Smooth muscle cell (in vitro differentiated cells): ENCODE measurements at regions not wholly inside any gene's neighbourhood (a gene's known extent, or its start where the extent isn't known, plus 50 kb on each side); places are given as distances from the start of the nearest gene placed in this dataset.

ENCODE experiments used
- DNase-seq: peaks from one replicate; lab custom pipeline; 2025; ENCODE audit not compliant: unreplicated experiment; lab: John Stamatoyannopoulos, UW
- H2AFZ ChIP-seq: fragments of 200-600 bp; sonication (generic); 2 replicates; pipeline ENCODE4 v1.6.0; 2016; ENCODE audit warnings: antibody characterized with exemption, low read depth, mild to moderate bottlenecking
- H3F3A ChIP-seq: fragments of 200-600 bp; sonication (generic); 2 replicates; pipeline ENCODE4 v1.6.0; 2017; ENCODE audit warnings: antibody characterized with exemption, low read depth
- H3K27ac ChIP-seq: fragments of 200-600 bp; sonication (generic); 2 replicates; pipeline ENCODE4 v1.5.1; 2016; ENCODE audit warnings: low read depth, mild to moderate bottlenecking
- H3K27me3 ChIP-seq: fragments of 200-600 bp; sonication (generic); 2 replicates; pipeline ENCODE4 v1.6.1; 2016; ENCODE audit warnings: low read depth, mild to moderate bottlenecking
- H3K36me3 ChIP-seq: fragments of 200-600 bp; sonication (generic); 2 replicates; pipeline ENCODE4 v1.5.1; 2016; ENCODE audit warnings: low read depth
- H3K4me1 ChIP-seq: fragments of 200-600 bp; sonication (generic); 2 replicates; pipeline ENCODE4 v1.5.1; 2016; ENCODE audit warnings: low read depth
- H3K4me2 ChIP-seq: fragments of 200-600 bp; sonication (generic); 2 replicates; pipeline ENCODE4 v1.6.0; 2016; ENCODE audit warnings: mild to moderate bottlenecking
- H3K4me3 ChIP-seq: fragments of 200-600 bp; sonication (generic); 2 replicates; pipeline ENCODE4 v1.5.1; 2016; ENCODE audit warnings: mild to moderate bottlenecking
- H3K79me2 ChIP-seq: fragments of 200-600 bp; sonication (generic); 2 replicates; pipeline ENCODE4 v1.6.0; 2016; ENCODE audit warnings: low read depth, mild to moderate bottlenecking
- H3K9ac ChIP-seq: fragments of 200-600 bp; sonication (generic); 2 replicates; pipeline ENCODE4 v1.6.0; 2016; ENCODE audit warnings: low read depth
- H3K9me3 ChIP-seq: fragments of 200-600 bp; sonication (generic); replicated peaks from 2 replicates; pipeline ENCODE4 v1.5.1; 2016; ENCODE audit warnings: low read depth
- H4K20me1 ChIP-seq: fragments of 200-600 bp; sonication (generic); 2 replicates; pipeline ENCODE4 v1.6.0; 2016; ENCODE audit warnings: low read depth
- WGBS: methylation state at CpG from one replicate; pipeline ENCODE4 v1.1.7; 2016; ENCODE audit warnings: low lambda C conversion rate; 5-methylcytosine and 5-hydroxymethylcytosine counted together
- TF ChIP-seq, protein P1 (sequence below): fragments of 200-600 bp; sonication (generic); IDR thresholded peaks from 2 replicates; pipeline ENCODE4 v1.5.1; 2017; ENCODE audit warnings: borderline replicate concordance, mild to moderate bottlenecking, antibody characterized with exemption; ENCODE audit not compliant: insufficient read depth, poor library complexity, severe bottlenecking

DNA sequence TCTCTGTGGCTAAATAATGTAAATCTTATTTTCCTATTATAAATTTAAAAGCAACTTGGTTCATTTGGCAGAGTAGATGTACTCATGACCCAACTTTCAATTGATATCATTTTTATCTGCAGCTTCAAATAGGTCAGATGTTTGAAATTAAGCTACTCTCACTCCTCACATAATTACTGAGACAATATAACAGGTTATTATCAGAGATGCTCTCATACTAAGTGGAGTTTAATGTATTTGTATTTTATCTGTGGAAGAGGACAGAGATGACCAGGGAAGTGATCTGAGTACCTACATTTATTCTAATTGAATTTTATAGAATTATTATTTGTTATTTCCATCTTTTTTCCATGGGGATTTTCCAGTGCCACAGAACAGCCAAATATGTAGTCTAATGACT is 177.4 kb upstream of the PRLR start:
- H2AFZ ChIP-seq, result no peak overlapping the region
- H3F3A ChIP-seq, result no peaks in the 10 kb centered on the region
- H3K9ac ChIP-seq, result no peak overlapping the region
- peak overlapping the region; percentile 45 for H3K4me2 ChIP-seq
- no peak overlapping the region for H3K4me3 ChIP-seq
- no peaks in the 10 kb centered on the region for H3K27me3 ChIP-seq
- peak overlapping the region; percentile 45 for H3K27ac ChIP-seq
- H3K79me2 ChIP-seq, result no peaks in the 10 kb centered on the region
- H3K9me3 ChIP-seq, result no peaks in the 10 kb centered on the region
- TF ChIP-seq, protein P1, sequence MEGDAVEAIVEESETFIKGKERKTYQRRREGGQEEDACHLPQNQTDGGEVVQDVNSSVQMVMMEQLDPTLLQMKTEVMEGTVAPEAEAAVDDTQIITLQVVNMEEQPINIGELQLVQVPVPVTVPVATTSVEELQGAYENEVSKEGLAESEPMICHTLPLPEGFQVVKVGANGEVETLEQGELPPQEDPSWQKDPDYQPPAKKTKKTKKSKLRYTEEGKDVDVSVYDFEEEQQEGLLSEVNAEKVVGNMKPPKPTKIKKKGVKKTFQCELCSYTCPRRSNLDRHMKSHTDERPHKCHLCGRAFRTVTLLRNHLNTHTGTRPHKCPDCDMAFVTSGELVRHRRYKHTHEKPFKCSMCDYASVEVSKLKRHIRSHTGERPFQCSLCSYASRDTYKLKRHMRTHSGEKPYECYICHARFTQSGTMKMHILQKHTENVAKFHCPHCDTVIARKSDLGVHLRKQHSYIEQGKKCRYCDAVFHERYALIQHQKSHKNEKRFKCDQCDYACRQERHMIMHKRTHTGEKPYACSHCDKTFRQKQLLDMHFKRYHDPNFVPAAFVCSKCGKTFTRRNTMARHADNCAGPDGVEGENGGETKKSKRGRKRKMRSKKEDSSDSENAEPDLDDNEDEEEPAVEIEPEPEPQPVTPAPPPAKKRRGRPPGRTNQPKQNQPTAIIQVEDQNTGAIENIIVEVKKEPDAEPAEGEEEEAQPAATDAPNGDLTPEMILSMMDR, result no peak
- no peaks in the 10 kb centered on the region for H3K36me3 ChIP-seq
- no peaks in the 10 kb centered on the region for H4K20me1 ChIP-seq
- H3K4me1 ChIP-seq, result peaks cover 8% of the 10 kb centered on the region
- no peak for DNase-seq

DNA sequence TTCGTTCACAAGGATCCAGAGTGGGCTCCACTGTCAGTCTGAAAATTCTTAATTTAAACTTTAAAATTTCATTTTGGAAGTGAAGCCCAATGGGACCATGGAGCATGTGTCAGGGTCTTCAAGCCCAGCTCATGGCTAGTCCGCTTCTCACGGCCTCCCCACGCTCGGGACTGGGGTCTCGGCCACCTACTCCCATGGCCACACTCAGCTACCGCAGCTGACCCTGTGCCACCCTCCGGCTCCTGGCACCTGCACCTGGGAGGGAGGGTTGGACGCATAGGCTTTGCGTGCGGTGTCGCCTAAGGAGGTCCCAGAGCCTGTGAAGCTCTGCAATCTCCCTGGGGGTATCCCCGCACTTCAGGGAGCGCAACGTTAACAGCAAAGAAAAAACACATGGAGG is 175.7 kb upstream of the PRLR start:
- no peak overlapping the region for H3K4me3 ChIP-seq
- TF ChIP-seq, protein P1, result no peak

DNA sequence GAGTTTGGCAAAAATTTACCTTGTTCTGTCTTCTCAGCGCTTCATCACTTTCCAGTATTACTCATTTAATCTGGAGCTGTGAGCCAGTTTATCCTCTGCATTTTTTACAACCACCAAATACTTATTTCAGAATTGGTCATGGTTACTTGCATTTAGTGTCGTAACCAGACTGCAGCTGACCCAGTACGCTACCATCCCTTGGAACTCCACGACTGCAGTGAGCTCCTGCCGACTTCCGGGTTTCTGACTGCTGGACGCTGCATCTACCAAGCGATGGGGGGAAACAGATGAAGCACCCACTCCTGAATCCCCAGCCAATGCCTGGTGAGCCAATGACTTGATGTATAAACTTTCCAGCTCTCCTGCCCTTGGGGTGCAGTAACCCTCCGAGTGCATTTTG is 174.4 kb upstream of the PRLR start:
- H2AFZ ChIP-seq, result no peak overlapping the region
- TF ChIP-seq, protein P1, result no peak
- WGBS, result 75% methylated on average over 9 of the region's 9 CpGs
- H3K4me1 ChIP-seq, result peaks cover 8% of the 10 kb centered on the region
- H3F3A ChIP-seq, result no peaks in the 10 kb centered on the region
- no peak overlapping the region for H3K27ac ChIP-seq
- DNase-seq, result no peak
- H3K36me3 ChIP-seq, result no peaks in the 10 kb centered on the region
- H3K9me3 ChIP-seq, result no peaks in the 10 kb centered on the region
- H3K79me2 ChIP-seq, result no peaks in the 10 kb centered on the region
- H3K4me3 ChIP-seq, result no peak overlapping the region
- H3K27me3 ChIP-seq, result no peaks in the 10 kb centered on the region
- H3K4me2 ChIP-seq, result no peak overlapping the region
- no peaks in the 10 kb centered on the region for H4K20me1 ChIP-seq
- no peak overlapping the region for H3K9ac ChIP-seq

More for the DNA sequence above, 175.7 kb upstream of the PRLR start:
- no peak for DNase-seq
- Histone ChIP-seq H3K9ac (no peak overlapping the region), H3K4me2 (no peak overlapping the region), H3K4me1 (peaks cover 8% of the 10 kb centered on the region), H3F3A (no peaks in the 10 kb centered on the region), H3K36me3 (no peaks in the 10 kb centered on the region), H3K27ac (no peak overlapping the region), H3K9me3 (no peaks in the 10 kb centered on the region), H2AFZ (no peak overlapping the region), H4K20me1 (no peaks in the 10 kb centered on the region), H3K27me3 (no peaks in the 10 kb centered on the region), H3K79me2 (no peaks in the 10 kb centered on the region)
- 94% methylated on average over 15 of the region's 15 CpGs for WGBS

DNA sequence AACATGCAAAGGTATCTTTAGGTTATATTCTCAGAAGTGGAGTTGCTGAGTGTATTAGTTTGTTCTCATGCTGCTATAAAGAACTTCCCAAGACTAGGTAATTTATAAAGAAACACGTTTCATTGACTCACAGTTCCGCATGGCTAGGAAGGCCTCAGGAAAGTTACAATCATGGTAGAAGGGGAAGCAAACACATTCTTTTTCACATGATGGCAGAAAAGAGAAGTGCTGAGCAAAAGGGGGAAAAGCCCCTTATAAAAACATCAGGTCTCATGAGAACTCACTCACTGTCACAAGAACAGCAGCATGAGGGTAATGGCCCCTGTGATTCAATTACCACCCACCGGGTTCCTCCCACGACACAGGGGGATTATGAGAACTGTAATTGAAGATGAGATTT is 163.6 kb upstream of the PRLR start:
- H3K4me1 ChIP-seq, result no peaks in the 10 kb centered on the region
- WGBS, result 86% methylated on average over 4 of the region's 4 CpGs
- H3K9ac ChIP-seq, result no peak overlapping the region
- no peaks in the 10 kb centered on the region for H3K9me3 ChIP-seq
- TF ChIP-seq, protein P1, result no peak
- no peak overlapping the region for H2AFZ ChIP-seq
- no peak overlapping the region for H3K27ac ChIP-seq
- H3K4me2 ChIP-seq, result no peak overlapping the region
- H3K79me2 ChIP-seq, result no peaks in the 10 kb centered on the region
- H4K20me1 ChIP-seq, result no peaks in the 10 kb centered on the region
- no peaks in the 10 kb centered on the region for H3K36me3 ChIP-seq
- H3F3A ChIP-seq, result no peaks in the 10 kb centered on the region
- DNase-seq, result no peak
- H3K4me3 ChIP-seq, result no peak overlapping the region
- no peaks in the 10 kb centered on the region for H3K27me3 ChIP-seq
